T47D (cell line): ENCODE measurements at regions not wholly inside any gene's neighbourhood (a gene's known extent, or its start where the extent isn't known, plus 50 kb on each side); places are given as distances from the start of the nearest gene placed in this dataset.
"Not testable (repeated sequence)": the region's sequence is repeated elsewhere in the genome, so short reads cannot be mapped to it uniquely, and the experiment has no call there.

ENCODE experiments used
- DNase-seq, 2 experiments: peaks; one replicate each; pipeline versions ENCODE4 v3.0.0 to v3.0.0-alpha.2; 2011 to 2012; ENCODE audit warnings: low read depth in 1 of 2, low spot score in 1 of 2
- JUND ChIP-seq: IDR thresholded peaks from 2 replicates; pipeline ENCODE4 v1.6.1; 2012; ENCODE audit warnings: low read depth
- in situ Hi-C: cut with HindIII; loops from 2 replicates; pipeline ENCODE4 v1.10.0; 2016; ENCODE audit warnings: low sequenced_read_pairs, low pct_unique_long_range_greater_than_20kb

DNA sequence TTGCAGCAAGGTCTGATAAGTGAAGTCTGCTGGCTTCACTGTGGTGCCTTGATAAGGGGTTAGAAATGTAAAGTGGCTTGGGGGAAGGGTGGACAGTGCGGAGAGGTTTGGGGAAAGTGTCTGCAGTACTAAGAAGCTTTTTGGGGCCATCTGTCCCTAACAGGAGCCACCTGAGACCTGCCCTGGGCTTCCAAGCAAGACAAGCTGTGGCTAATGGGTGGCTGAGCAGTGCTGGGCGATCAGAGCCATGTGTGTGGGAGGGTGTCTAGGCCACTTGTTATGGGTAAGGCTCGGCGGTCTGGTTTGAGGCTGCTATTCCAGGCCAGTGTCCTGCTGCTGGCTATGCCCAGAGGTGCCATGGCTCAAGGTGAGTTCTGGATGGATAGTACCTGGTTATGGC lies 185.4 kb upstream of the MTMR8 start:
- no peak for TF ChIP-seq JUND
- no peak for DNase-seq
- in situ Hi-C loops = no loop called here

DNA sequence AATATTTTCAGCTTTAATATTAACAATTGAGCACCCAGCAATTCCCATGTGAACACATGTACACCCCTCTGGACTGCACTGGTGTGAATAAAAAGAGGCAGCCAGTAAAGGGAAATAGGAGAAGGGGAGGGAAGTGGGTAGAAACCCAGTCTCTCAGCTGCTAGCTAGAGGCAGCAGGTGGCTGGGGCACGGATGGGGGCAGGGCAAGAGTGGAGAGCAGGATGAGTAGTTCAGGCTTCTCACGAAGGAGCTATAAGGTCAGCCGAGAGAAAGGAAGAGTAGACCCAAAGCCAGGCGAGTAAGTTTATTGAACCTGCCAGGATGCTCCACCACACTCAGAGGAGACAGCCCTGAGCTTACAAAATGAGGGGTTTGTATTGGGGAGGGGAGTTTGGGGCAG lies 184.8 kb upstream of the MTMR8 start:
- no peak for TF ChIP-seq JUND
- in situ Hi-C loops = no loop called here
- no peak for DNase-seq

DNA sequence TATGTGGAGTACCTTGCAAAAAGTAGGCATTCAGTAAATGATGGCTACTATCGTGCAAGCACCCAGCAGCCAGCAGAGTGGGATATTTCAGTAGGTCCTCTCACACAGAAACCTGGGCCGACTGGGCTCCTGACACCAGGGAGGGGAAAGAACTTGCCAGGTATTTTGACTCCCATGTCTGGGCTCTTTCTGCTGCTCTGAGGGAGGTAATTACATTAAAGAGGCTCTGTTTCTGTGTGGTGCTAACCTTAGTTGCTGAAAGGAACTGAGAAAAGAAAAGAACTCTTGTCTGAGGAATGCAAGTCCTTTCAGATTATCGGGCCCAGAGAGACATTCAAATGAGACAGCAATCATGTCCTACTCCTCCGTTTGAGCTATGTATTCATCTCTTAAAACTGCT lies 175.8 kb upstream of the MTMR8 start:
- in situ Hi-C loops = no loop called here
- no peak for TF ChIP-seq JUND
- DNase-seq = no peak

DNA sequence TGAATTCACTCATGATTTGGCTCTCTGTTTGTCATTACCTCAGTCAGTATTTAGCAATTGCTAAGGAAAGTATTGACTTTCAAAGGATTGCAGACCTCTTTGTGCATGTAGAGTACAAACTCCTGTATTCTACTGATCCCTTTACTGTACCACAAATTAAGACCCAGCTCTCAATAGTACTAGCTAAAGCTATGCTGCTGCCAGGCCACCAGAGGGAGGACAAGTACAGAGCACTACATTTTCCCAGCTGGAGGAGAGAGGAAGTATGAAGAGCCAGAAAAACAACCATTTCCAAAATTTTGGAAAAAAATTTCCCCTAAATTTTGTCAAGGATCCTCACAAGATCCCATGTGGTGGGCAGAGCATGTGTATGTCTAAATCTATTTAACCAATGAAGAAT lies 175.0 kb upstream of the MTMR8 start:
- DNase-seq = peak in 1 of 2 experiments; percentile 1
- in situ Hi-C loops = no loop called here
- no peak for TF ChIP-seq JUND

DNA sequence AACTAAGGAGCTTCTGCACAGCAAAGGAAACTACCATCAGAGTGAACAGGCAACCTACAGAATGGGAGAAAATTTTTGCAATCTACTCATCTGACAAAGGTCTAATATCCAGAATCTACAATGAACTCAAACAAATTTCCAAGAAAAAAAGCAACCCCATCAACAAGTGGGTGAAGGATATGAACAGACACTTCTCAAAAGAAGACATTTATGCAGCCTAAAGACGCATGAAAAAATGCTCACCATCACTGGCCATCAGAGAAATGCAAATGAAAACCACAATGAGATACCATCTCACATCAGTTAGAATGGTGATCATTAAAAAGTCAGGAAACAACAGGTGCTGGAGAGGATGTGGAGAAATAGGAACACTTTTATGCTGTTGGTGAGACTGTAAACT lies 170.1 kb upstream of the MTMR8 start:
- DNase-seq, in situ Hi-C loops: not testable (repeated sequence)

DNA sequence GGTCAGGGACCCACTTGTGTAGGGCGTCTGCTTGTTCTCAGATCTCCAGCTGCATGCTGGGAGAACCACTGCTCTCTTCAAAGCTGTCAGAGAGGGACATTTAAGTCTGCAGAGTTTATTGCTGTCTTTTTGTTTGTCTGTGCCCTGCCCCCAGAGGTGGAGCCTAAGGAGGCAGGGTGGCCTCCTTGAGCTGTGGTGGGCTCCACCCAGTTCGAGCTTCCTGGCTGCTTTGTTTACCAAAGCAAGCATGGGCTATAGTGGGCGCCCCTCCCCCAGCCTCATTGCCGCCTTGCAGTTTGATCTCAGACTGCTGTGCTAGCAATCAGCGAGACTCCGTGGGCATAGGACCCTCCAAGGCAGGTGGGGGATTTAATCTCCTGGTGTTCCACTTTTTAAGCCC lies 154.0 kb upstream of the MTMR8 start:
- in situ Hi-C loops = not testable (repeated sequence)

DNA sequence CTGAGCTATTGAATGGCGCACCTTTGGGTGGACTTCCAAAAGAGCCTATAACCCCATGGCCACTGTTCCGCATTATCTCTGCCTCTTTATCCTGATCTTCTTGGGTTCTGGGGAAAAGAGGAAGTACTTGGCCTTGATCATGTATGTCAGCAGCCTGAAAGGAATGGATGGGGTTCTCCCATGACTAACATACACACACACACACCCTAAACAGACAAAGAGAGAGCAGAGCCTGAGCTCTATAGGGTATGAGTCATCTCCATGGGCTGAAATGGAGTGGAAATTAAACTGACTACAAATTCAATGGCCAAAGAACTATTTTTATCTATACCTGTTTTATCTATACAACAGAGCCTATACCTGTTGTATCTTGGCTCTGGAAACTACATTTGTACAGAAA lies 141.5 kb upstream of the MTMR8 start:
- no peak for DNase-seq
- in situ Hi-C loops = no loop called here
- no peak for TF ChIP-seq JUND

More for the DNA sequence above, 154.0 kb upstream of the MTMR8 start:
- DNase-seq = not testable (repeated sequence)
